HepG2 (cell line): ENCODE measurements at regions not wholly inside any gene's neighbourhood (a gene's known extent, or its start where the extent isn't known, plus 50 kb on each side); places are given as distances from the start of the nearest gene placed in this dataset.

Experiments used
- ATAC-seq: fragments of 200-7000 bp; cut with Tn5 transposase; 3 replicates; pipeline ENCODE4 v1.9.1; 2020; ENCODE audit warnings: mild to moderate bottlenecking, moderate library complexity
- BruUV-seq: library from RNA; stranded (reverse); fragments of 400-500 nt; replicated peaks from 2 replicates; lab custom pipeline; 2021; lab: Mats Ljungman, UMichigan
- CTCF ChIA-PET: fragments of 300-600 bp; formaldehyde crosslinking; extraction: SDS; loops from one replicate; lab custom pipeline; 2021; ENCODE audit warnings: low total read pairs, inconsistent platforms, low intra/inter-chr PET ratio; lab: Yijun Ruan, JAX
- POLR2A ChIA-PET: fragments of 350-600 bp; sonication (Branson Sonifier 250); formaldehyde crosslinking; loops from one replicate; lab custom pipeline; 2020; ENCODE audit warnings: antibody characterized with exemption, inconsistent platforms; lab: Yijun Ruan, JAX
- DNase-seq: peaks from one replicate; pipeline ENCODE4 v3.0.0-alpha.2; 2015; ENCODE audit warnings: low spot score
- FAIRE-seq: peaks from 3 replicates; lab custom pipeline; 2011; peaks lifted over from hg19 to GRCh38; lab: Jason Lieb, UNC
- H2AFZ ChIP-seq: one replicate; pipeline ENCODE4 v1.6.1; 2011; ENCODE audit warnings: low read length, inconsistent platforms
- H3K27ac ChIP-seq: fragments of 300-600 bp; 3 replicates; pipeline ENCODE4 v1.8.0; 2011; ENCODE audit warnings: mixed run types, mild to moderate bottlenecking, mixed read lengths, low read length, inconsistent platforms; ENCODE audit not compliant: insufficient read depth; ENCODE audit errors: extremely low read length
- H3K27me3 ChIP-seq, 2 experiments: fragments of 200-600 bp in 1 of 2; 2 replicates in 1 of 2; 3 replicates in 1 of 2; pipeline versions ENCODE4 v1.6.0 to v1.8.0; 2011; ENCODE audit warnings: low read length in 2 of 2, mild to moderate bottlenecking in 2 of 2, moderate library complexity in 2 of 2, inconsistent platforms in 1 of 2; ENCODE audit not compliant: insufficient read depth in 2 of 2, control insufficient read depth in 1 of 2
- H3K36me3 ChIP-seq, 2 experiments: fragments of 200-600 bp in 1 of 2; replicated peaks in 1 of 2; 2 replicates in 1 of 2; 3 replicates in 1 of 2; pipeline versions ENCODE4 v1.5.1 to v1.8.0; 2011; ENCODE audit warnings: low read length in 2 of 2, inconsistent platforms in 1 of 2; ENCODE audit not compliant: insufficient read depth in 2 of 2, control insufficient read depth in 1 of 2
- H3K4me1 ChIP-seq: 2 replicates; pipeline ENCODE4 v1.5.1; 2012; ENCODE audit warnings: low read length, inconsistent platforms; ENCODE audit not compliant: insufficient read depth
- H3K4me2 ChIP-seq: 2 replicates; pipeline ENCODE4 v1.6.0; 2011; ENCODE audit warnings: low read depth, low read length, inconsistent platforms
- H3K4me3 ChIP-seq, 3 experiments: fragments of 200-600 bp in 1 of 3; sonication (generic), shearing (Covaris generic) in 1 of 3; replicated peaks in 1 of 3; 2 replicates each; pipeline ENCODE4 v1.5.1; 2011 to 2016; ENCODE audit warnings: low read length in 3 of 3, inconsistent platforms in 2 of 3, low read depth in 2 of 3, mild to moderate bottlenecking in 2 of 3, control low read depth in 1 of 3, mixed read lengths in 1 of 3; ENCODE audit not compliant: insufficient read depth in 1 of 3
- H3K79me2 ChIP-seq: one replicate; pipeline ENCODE4 v1.6.1; 2011; ENCODE audit warnings: low read length, inconsistent platforms; ENCODE audit not compliant: insufficient read depth
- H3K9ac ChIP-seq: 2 replicates; pipeline ENCODE4 v1.6.0; 2011; ENCODE audit warnings: mild to moderate bottlenecking, low read depth, low read length, inconsistent platforms; ENCODE audit not compliant: insufficient read depth
- H3K9me3 ChIP-seq: 2 replicates; pipeline ENCODE4 v1.5.1; 2012; ENCODE audit warnings: mild to moderate bottlenecking, low read length
- H4K20me1 ChIP-seq: 2 replicates; pipeline ENCODE4 v1.6.0; 2011; ENCODE audit warnings: inconsistent platforms, mild to moderate bottlenecking, low read length, moderate library complexity; ENCODE audit not compliant: insufficient read depth
- MXD4 ChIP-seq: IDR thresholded peaks from 2 replicates; pipeline ENCODE4 v1.6.1; 2016; ENCODE audit warnings: mild to moderate bottlenecking, missing biosample characterization, missing genetic modification reagents
- NCOR1 ChIP-seq: fragments of 200-600 bp; sonication (generic); IDR thresholded peaks from 2 replicates; pipeline ENCODE4 v1.7.0; 2017; ENCODE audit warnings: antibody characterized with exemption, low read length, borderline replicate concordance
- TBX2 ChIP-seq: sonication (generic); formaldehyde crosslinking; IDR thresholded peaks from 2 replicates; pipeline ENCODE4 v1.5.0; 2020; ENCODE audit warnings: missing genetic modification reagents, mild to moderate bottlenecking, borderline replicate concordance
- ZBTB4 ChIP-seq: sonication (generic); formaldehyde crosslinking; IDR thresholded peaks from 2 replicates; pipeline ENCODE4 v1.4.0; 2020; ENCODE audit warnings: missing genetic modification reagents, mild to moderate bottlenecking, borderline replicate concordance
- ZC3H13 ChIP-seq: sonication (generic); formaldehyde crosslinking; IDR thresholded peaks from 2 replicates; pipeline ENCODE4 v1.8.1; 2023; ENCODE audit warnings: mild to moderate bottlenecking, missing genetic modification reagents, moderate library complexity
- ZNF564 ChIP-seq: sonication (generic); formaldehyde crosslinking; IDR thresholded peaks from 2 replicates; pipeline ENCODE4 v1.8.1; 2023; ENCODE audit warnings: mild to moderate bottlenecking, missing genetic modification reagents
- WGBS: methylation state at CpG from one replicate; pipeline ENCODE4 v1.1.6; 2017; ENCODE audit warnings: low lambda C conversion rate; 5-methylcytosine and 5-hydroxymethylcytosine counted together
- in situ Hi-C: cut with HindIII; loops from 2 replicates; pipeline ENCODE4 v1.10.0; 2017; ENCODE audit warnings: low pct_unique_long_range_greater_than_20kb; ENCODE audit not compliant: extremely low pct_ligation_motif_present
- intact Hi-C: fragments of 100-400 bp; cut with micrococcal nuclease; formaldehyde crosslinking; loops from one replicate; pipeline ENCODE4 v1.10.0; 2022; ENCODE audit not compliant: unreplicated experiment

- Histone ChIP-seq H3K9ac (no peak overlapping the region), H3K9me3 (no peaks in the 10 kb centered on the region), H2AFZ (no peak overlapping the region), H3K36me3 (no peaks in the 10 kb centered on the region), H3K79me2 (no peaks in the 10 kb centered on the region), H3K4me3 (peak overlapping the region in 1 of 3 experiments; percentile 46; a peak in 1 of 6 replicates), H3K27ac (peak overlapping the region; percentile 55), H3K4me1 (peaks cover 31% of the 10 kb centered on the region), H4K20me1 (no peaks in the 10 kb centered on the region), H3K27me3 (no peaks in the 10 kb centered on the region), H3K4me2 (peak overlapping the region; percentile 95)
- ATAC-seq (no peak), DNase-seq (no peak), FAIRE-seq (no peak)
- ChIA-PET CTCF (no interaction called here), POLR2A (no interaction called here)
- no peak for TF ChIP-seq TBX2 (CRISPR knock-in tag)
- TF ChIP-seq NCOR1: 0 out of 2 replicates have a peak, but pooled peaks have one; percentile 38
- TF ChIP-seq ZBTB4 (CRISPR knock-in tag): no peak
- peak; percentile 99 for TF ChIP-seq ZNF564 (CRISPR knock-in tag)
- TF ChIP-seq MXD4 (CRISPR knock-in tag): no peak
- no peak for TF ChIP-seq ZC3H13 (CRISPR knock-in tag)
- in situ Hi-C loops (no loop called here), intact Hi-C loops (no loop called here)
- no TSS peak for BruUV-seq
- WGBS: 78% methylated on average over 9 of the region's 9 CpGs
Measured at GRCh38 chr10:29007370-29007747, 281.5 kb upstream of the LYZL1 start.
